NT2/D1 (cell line): ENCODE measurements at regions not wholly inside any gene's neighbourhood (a gene's known extent, or its start where the extent isn't known, plus 50 kb on each side); places are given as distances from the start of the nearest gene placed in this dataset.

Experiments used
- YY1 ChIP-seq: IDR thresholded peaks from 2 replicates; pipeline ENCODE4 v1.6.1; 2011; ENCODE audit not compliant: insufficient read length, insufficient read depth
- ZNF274 ChIP-seq: IDR thresholded peaks from 2 replicates; pipeline ENCODE4 v1.6.1; 2011; ENCODE audit warnings: mild to moderate bottlenecking, low read depth, low read length

DNA sequence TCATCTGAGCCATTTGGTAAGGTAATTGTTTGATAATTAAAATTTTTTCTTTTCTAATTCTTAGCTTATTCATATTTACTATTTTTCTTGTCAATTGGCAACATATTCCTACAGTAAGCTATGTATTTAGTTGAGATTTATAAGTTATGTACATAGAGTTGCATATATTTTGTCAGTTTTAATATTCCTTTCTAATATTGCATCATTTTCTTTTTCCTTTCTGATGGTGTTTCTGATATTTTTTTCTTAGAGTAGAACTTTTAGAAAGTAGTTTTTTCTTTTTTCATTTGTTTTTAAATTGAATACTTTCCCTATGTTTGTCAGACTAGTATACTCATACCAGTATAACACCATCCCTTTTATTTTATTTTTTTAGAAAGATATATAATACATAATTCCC lies 131.3 kb downstream of the TTC6 start:
- TF ChIP-seq YY1 (no peak), ZNF274 (no peak)
